ENCODE measurements at regions not wholly inside any gene's neighbourhood (a gene's known extent, or its start where the extent isn't known, plus 50 kb on each side); places are given as distances from the start of the nearest gene placed in this dataset.
A peak's percentile ranks its signal among the peaks of the same experiment; 100 is the strongest.
"Not testable (repeated sequence)": the region's sequence is repeated elsewhere in the genome, so short reads cannot be mapped to it uniquely, and the experiment has no call there.

DNA sequence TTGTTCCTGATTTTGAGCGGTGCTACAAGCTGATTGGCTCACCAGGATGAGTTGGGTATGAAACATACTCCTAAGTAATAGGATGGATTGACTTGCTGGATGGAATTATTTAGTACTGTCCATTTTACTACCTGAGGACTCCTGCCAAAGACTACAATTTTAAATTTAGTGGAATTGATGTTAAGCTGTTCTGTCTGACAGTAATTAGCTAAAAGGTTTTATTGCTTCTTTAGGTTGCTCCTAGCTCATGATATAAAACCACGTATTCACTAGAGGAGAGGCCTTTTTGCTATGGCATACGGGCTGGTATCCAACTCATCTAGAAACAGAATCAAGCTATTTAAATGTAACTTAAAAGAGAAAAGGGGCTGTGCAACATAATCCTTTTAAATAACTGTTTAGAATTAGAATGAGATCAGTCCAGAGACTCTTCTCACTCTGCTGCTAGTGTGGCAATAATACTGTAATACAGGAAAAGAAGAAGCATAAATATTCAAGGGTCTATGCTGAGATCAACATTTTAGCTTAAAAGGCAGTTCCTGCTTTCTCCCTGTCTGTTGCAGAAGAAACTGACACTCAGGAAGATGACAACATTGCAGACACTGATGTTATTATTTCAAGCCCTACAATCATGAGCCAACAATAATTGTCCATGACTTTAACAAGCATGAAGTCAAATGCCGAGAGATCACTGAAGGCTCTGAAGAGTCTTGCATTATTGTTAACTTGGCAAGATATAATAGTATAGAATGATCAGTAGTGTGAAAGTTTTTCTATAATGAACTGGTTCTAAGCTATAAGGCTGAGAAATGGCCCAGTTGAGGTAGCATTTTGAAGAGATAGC is 258.7 kb upstream of the ADGRL4 start:
- no peak overlapping the region for H3K27ac Mint-ChIP-seq

DNA sequence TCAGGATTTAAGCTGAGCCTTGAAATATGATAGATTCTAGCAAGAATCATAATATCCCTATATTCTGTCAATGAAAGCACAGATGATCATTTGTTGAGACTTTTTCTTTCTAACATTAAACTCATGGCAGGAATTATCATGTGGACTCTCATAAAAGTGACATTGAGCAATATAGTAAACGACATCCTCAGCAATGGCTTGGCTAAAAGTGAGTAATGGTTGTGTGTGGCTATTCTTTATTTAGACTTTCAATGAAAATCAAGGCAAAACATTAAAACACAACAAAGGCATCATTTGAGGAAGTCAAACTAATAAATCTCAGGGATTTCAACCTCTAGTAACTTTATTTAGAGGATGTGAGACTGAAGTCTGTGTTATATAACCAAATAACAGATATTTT is 257.8 kb upstream of the ADGRL4 start:
- Mint-ChIP-seq H3K27me3 (no peaks in the 10 kb centered on the region), H3K4me3 (no peak overlapping the region), H3K27ac (no peak overlapping the region), H3K4me1 (no peaks in the 10 kb centered on the region), H3K9me3 (no peaks in the 10 kb centered on the region), H3K36me3 (no peaks in the 10 kb centered on the region)

More for the DNA sequence above, 258.7 kb upstream of the ADGRL4 start:
- Mint-ChIP-seq H3K27me3 (no peaks in the 10 kb centered on the region), H3K4me3 (no peak overlapping the region), H3K9me3 (no peaks in the 10 kb centered on the region), H3K4me1 (no peaks in the 10 kb centered on the region), H3K36me3 (no peaks in the 10 kb centered on the region)

DNA sequence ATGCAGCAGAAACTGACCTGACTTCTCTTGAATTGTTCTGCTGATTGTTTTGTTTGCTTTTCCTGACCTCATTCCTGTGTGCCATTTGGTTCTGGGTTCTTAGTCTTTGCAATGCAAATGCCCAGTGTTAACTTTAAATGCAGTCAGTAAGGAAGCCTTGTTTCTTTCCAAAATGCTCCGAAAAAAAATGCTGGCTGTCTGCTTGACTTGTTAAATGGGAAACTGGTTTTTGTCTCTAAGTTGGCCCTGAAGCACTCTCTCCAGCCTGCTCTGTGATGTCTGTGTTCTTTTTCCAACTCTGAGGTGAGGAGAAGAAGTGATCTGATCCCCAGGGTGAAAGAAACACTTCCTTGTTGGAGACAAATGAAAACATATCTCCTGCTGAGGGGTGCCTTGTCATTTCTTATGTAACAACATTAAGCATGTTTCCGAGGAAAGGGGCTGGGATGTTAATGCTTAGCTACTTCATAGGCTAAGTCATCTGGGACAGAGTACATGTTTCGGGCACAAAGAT is 256.3 kb upstream of the ADGRL4 start:
- no peak overlapping the region for H3K4me3 Mint-ChIP-seq
- no peaks in the 10 kb centered on the region for H3K4me1 Mint-ChIP-seq
- no peaks in the 10 kb centered on the region for H3K36me3 Mint-ChIP-seq
- H3K27me3 Mint-ChIP-seq = no peaks in the 10 kb centered on the region
- no peaks in the 10 kb centered on the region for H3K9me3 Mint-ChIP-seq
- H3K27ac Mint-ChIP-seq = no peak overlapping the region

DNA sequence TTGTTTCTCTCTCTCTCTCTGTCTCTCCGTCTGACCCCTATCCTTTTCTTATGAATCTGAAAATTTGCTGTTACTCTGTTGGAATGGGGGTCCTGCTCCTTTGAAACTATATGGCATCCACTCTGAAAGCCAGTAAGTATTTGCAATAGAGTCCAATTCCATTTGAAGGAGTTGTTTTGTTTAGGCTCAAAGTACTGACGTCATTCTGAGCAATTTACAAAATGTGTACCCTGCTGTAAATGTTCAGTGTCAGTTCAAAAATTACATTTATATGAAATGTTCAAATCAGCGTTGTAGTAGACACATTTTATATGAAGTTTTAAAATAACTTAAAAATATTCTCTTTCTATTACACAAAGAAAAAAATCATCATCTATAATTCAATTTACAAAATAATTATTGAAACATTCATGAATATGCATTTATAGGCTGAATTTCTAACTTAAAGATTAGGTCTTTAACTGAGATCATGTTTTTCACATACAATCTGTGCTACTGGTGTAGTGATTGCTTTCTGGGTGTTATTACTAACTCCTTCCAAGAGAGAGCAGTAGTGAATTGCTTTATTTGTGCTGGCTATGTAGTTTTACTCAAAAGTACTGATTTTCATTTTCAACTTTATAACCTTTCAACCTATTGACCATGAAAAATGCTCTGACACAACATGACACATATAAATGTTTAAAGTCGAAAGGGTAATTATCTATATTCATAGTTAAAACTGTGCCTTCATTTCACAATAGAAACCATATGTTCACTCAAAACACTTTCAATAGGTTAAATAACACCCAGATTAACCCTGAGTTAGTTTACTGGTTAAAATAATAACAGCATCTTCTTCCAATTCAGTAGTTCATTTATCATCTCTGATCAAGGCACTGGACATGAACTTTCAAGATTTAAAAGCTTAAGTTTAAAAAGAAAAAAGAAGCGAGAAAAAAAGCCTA is 253.1 kb upstream of the ADGRL4 start:
- H3K27ac Mint-ChIP-seq = peak overlapping the region in 1 of 3 donors; percentile 4

DNA sequence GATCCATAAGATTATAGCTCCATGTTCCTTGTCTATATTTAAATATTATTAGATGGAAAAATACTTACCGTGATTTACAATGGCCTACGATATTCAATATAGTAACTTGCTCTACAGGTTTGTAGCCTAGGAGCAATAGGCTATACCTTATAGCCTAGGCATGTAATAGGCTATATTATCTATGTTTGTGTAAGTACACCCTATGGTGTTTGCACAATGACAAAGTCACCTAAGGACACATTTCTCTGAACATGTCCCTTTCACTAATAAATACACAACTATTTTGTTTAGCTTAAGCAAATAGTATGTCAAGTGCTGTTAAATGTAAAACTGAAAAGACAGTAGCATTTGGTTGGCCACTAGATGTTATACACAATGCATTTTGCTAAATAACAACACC is 248.9 kb upstream of the ADGRL4 start:
- Mint-ChIP-seq H3K27ac (no peak overlapping the region), H3K9me3 (no peaks in the 10 kb centered on the region), H3K27me3 (no peaks in the 10 kb centered on the region), H3K4me1 (no peaks in the 10 kb centered on the region), H3K36me3 (no peaks in the 10 kb centered on the region), H3K4me3 (no peak overlapping the region)

More for the DNA sequence above, 253.1 kb upstream of the ADGRL4 start:
- H3K4me3 Mint-ChIP-seq = no peak overlapping the region
- H3K27me3 Mint-ChIP-seq = no peaks in the 10 kb centered on the region
- H3K4me1 Mint-ChIP-seq = no peaks in the 10 kb centered on the region
- no peaks in the 10 kb centered on the region for H3K9me3 Mint-ChIP-seq
- no peaks in the 10 kb centered on the region for H3K36me3 Mint-ChIP-seq

DNA sequence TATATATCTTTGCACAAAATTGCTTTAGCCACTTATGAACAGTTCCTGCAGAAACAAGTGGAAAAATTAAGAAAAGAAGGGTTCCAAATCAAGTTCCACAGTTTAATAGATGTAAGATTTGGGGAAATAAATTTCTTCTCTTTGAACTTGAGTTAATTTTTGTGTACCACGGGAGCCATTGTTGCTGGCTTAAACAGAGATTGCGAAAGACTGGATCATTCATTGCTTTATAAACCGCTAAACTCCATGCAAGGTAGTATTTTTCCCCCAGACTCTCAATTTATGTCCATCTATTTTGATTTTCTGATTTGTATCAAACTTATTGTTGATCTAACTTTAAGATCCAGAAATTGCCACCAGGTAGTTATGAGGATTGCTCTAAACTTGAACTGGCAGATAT is 246.1 kb upstream of the ADGRL4 start:
- H3K27ac Mint-ChIP-seq = no peak overlapping the region

DNA sequence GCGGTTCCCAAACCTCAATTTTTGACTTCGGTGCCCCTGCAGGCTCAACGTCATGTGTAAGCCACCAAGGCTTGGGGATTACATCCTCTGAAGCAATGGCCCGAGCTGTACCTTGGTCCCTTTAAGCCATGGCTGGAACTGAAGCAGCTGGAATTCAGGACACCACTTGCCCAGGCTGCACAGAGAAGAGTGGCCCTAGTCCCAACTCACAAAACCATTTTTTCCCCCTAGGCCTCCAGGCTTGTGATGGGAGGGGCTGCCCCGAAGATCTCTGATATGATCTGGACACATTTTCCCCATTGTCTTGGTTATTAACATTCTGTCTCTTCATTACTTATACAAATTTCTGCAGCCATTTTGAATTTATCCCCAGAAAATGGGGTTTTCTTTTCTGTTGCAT is 233.3 kb upstream of the ADGRL4 start:
- Mint-ChIP-seq H3K9me3 (peaks cover 3 to 13% (median 4%) of the 10 kb centered on the region in 3 donors), H3K27me3 (no peaks in the 10 kb centered on the region), H3K4me1 (no peaks in the 10 kb centered on the region), H3K36me3 (no peaks in the 10 kb centered on the region), H3K4me3 (no peak overlapping the region), H3K27ac (no peak overlapping the region)

More for the DNA sequence above, 246.1 kb upstream of the ADGRL4 start:
- Mint-ChIP-seq H3K4me1 (no peaks in the 10 kb centered on the region), H3K36me3 (no peaks in the 10 kb centered on the region), H3K9me3 (no peaks in the 10 kb centered on the region), H3K4me3 (no peak overlapping the region), H3K27me3 (no peaks in the 10 kb centered on the region)

DNA sequence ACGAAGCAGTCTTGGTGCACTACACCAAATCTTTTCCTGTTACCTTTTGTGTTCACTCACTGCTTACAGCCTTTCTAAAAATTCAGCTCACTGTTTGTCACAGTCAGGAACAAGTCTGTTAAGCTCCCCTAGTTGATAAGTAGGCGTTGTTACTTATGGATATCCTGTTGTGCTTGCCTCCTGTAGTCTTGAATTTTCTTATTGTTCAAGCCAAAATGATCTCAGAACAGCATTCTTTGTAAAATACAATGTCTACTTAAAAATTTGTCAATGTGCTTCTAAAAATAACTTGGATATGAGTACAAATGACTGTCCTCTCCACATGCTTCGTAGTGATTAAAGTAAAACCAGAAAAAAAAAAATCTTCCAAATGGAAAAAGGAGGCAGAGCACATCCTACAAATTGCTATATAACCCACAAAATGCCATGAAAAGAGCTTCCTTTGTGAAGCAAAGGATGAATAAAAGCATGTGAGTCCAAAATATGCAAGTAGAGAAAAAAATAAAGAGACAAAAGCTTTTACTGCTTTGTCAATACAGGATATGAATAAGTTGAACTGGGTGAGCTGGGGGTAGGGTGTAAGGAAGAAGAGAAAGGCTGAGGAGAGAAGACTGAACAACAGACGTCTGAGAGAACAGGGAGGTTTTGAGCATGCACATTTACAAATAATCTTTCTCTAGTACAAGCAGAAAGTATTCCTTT is 228.9 kb upstream of the ADGRL4 start:
- peaks cover 2 to 13% (median 3%) of the 10 kb centered on the region in 3 donors for H3K9me3 Mint-ChIP-seq
- H3K4me1 Mint-ChIP-seq = no peaks in the 10 kb centered on the region
- no peak overlapping the region for H3K27ac Mint-ChIP-seq
- no peaks in the 10 kb centered on the region for H3K27me3 Mint-ChIP-seq
- no peak overlapping the region for H3K4me3 Mint-ChIP-seq
- no peaks in the 10 kb centered on the region for H3K36me3 Mint-ChIP-seq

DNA sequence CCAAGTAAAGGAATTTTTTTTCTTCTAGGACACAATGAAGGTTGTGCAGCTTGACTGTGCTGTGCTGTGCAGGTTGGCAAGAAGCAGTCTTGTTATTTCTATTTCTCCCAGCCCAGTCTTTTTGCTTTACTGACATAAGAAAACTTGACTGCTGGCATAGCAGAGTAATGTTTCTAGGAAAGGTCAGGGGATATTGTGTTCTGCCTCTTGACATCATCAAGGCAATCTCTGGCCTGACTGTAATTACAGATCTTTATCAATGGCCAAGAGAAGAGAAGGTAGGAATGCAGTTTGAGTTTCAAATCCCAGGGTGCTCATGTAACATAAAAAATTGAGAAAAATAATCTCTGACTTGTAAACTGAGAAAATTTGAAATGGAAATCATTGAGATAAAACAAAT is 226.3 kb upstream of the ADGRL4 start:
- no peaks in the 10 kb centered on the region for H3K27me3 Mint-ChIP-seq
- no peaks in the 10 kb centered on the region for H3K4me1 Mint-ChIP-seq
- no peaks in the 10 kb centered on the region for H3K36me3 Mint-ChIP-seq
- H3K9me3 Mint-ChIP-seq = peaks cover 0 to 2% (median 0%) of the 10 kb centered on the region in 3 donors
- no peak overlapping the region for H3K27ac Mint-ChIP-seq
- no peak overlapping the region for H3K4me3 Mint-ChIP-seq

DNA sequence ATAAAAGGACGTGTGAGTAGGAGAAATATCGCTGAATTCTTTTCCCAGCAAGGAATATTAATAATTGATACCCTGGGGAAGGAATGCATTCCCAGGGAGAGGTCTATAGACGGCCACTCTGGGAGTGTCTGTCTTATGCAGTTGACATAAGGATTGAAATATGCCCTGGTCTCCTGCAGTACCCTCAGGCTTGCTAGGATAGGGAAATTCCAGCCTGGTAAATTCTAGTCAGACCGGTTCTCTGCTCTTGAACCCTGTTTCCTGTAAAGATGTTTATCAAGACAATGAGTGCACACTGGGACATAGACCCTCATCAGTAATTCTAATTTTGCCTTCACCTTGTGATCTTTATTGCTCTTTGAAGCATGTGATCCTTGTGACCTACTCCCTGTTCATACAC is 224.2 kb upstream of the ADGRL4 start:
- not testable (repeated sequence) for H3K4me1 Mint-ChIP-seq, H3K27me3 Mint-ChIP-seq, H3K9me3 Mint-ChIP-seq, H3K36me3 Mint-ChIP-seq, H3K27ac Mint-ChIP-seq, H3K4me3 Mint-ChIP-seq

DNA sequence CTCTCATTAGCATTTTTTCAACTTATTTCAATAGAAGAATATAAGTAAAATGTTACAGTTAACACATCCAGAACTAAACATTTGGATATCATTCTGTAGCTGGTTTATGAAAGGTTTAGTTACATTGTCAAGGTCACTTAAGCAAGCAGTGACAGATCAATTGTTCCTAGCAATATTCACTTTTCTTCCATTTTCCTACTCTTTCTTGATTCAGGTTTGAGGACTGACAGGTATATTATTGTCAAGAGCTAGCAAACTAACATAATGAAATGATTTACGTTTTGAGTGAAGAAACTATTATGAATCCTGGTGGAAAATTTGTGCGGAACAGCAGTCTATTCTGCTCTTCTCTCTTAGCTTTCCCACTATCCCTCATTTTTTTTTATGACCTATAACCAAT is 220.4 kb upstream of the ADGRL4 start:
- Mint-ChIP-seq H3K27me3 (no peaks in the 10 kb centered on the region), H3K27ac (no peak overlapping the region), H3K36me3 (no peaks in the 10 kb centered on the region), H3K4me3 (no peak overlapping the region), H3K9me3 (peaks cover 1 to 2% (median 1%) of the 10 kb centered on the region in 3 donors), H3K4me1 (no peaks in the 10 kb centered on the region)

DNA sequence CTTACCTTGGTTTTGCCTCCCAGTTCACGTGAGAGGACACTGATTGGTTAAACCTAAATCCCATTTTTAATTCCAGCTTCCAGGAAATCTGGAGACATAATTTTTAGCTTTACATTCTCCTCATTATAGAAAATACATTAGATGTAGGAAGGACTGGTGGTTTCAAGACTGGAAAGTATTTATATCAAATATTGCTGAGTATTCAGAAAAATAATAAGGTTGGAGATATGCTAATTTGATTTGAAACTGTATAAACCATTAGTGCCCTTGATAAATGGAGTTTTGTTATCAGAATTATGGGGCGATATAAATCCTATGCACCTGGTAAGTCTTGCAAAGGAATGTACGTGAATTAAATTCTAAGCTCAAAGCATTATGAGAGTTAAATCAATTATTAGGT is 218.0 kb upstream of the ADGRL4 start:
- Mint-ChIP-seq H3K4me3 (no peak overlapping the region), H3K9me3 (peaks cover 5 to 13% (median 9%) of the 10 kb centered on the region in 3 donors), H3K27ac (no peak overlapping the region), H3K27me3 (no peaks in the 10 kb centered on the region), H3K4me1 (no peaks in the 10 kb centered on the region), H3K36me3 (no peaks in the 10 kb centered on the region)

DNA sequence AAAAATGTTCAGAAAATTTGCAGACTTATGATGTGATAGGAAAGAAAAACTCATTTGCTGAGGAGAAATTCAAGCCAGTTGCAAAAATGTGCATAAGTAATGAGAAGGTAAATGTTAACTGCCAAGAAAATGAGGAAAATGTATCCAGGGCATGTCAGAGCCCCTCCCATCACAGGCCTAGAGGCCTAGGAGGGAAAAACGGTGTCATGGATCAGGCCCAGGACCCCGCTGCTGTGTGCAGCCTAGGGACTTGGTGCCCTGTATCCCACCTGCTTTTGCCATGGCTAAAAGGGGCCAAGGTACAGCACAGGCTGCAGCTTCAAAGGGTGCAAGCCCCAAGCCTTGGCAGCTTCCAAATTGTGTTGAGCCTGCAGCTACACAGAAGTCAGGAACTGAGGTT is 214.0 kb upstream of the ADGRL4 start:
- no peaks in the 10 kb centered on the region for H3K27me3 Mint-ChIP-seq
- no peaks in the 10 kb centered on the region for H3K36me3 Mint-ChIP-seq
- H3K27ac Mint-ChIP-seq = no peak overlapping the region
- H3K4me3 Mint-ChIP-seq = no peak overlapping the region
- H3K9me3 Mint-ChIP-seq = peaks cover 5 to 13% (median 7%) of the 10 kb centered on the region in 3 donors
- H3K4me1 Mint-ChIP-seq = no peaks in the 10 kb centered on the region

DNA sequence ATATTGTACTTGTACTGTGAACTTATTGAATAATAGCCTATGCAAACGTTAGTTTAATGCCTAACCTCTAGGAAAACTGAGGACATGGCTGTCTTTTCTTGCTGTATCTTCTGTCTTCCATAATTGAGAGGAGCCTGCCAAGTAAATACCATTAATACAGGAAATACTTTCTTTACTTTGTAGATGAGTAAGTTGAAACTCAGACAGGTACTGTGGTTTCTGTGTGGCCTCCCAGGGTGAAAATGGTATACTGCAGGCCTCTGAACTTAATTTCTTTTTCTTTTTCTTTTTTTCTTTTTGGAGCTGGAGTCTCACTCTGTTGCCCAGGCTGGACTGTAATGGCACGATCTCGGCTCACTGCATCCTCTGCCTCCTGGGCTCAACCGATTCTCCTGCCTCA is 208.8 kb upstream of the ADGRL4 start:
- peaks cover 4 to 11% (median 6%) of the 10 kb centered on the region in 3 donors for H3K9me3 Mint-ChIP-seq
- H3K27ac Mint-ChIP-seq = no peak overlapping the region
- no peak overlapping the region for H3K4me3 Mint-ChIP-seq
- no peaks in the 10 kb centered on the region for H3K4me1 Mint-ChIP-seq
- H3K36me3 Mint-ChIP-seq = no peaks in the 10 kb centered on the region
- H3K27me3 Mint-ChIP-seq = no peaks in the 10 kb centered on the region

DNA sequence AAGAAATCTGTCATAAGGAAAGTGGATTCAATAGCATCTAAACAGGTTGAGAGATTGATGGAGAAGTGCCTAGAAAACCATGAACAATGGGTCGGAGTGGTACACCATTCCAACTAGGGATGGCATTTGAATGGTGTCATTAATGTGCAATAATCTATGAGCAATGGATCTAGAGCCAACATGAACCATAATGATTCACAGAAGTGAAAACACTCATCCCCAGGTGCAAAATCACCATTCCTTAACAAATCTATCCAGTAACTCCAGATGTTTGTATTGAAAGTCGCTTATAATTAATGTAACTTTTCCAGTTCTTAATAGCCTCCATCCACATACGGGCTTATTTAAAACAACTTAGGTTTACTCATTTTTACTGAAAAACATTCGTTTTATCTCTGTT is 201.3 kb upstream of the ADGRL4 start:
- no peak overlapping the region for H3K4me3 Mint-ChIP-seq
- H3K9me3 Mint-ChIP-seq = peaks cover 0 to 5% (median 0%) of the 10 kb centered on the region in 3 donors
- no peaks in the 10 kb centered on the region for H3K4me1 Mint-ChIP-seq
- no peak overlapping the region for H3K27ac Mint-ChIP-seq
- no peaks in the 10 kb centered on the region for H3K36me3 Mint-ChIP-seq
- no peaks in the 10 kb centered on the region for H3K27me3 Mint-ChIP-seq
